COR-L47 (cell line): ENCODE measurements at regions not wholly inside any gene's neighbourhood (a gene's known extent, or its start where the extent isn't known, plus 50 kb on each side); places are given as distances from the start of the nearest gene placed in this dataset.

Experiments used
- DNase-seq: peaks from one replicate; lab custom pipeline; 2025; lab: John Stamatoyannopoulos, UW

- no peak for DNase-seq
Measured at GRCh38 chr3:156760333-156760732, 65.8 kb upstream of the LEKR1 start.

DNA sequence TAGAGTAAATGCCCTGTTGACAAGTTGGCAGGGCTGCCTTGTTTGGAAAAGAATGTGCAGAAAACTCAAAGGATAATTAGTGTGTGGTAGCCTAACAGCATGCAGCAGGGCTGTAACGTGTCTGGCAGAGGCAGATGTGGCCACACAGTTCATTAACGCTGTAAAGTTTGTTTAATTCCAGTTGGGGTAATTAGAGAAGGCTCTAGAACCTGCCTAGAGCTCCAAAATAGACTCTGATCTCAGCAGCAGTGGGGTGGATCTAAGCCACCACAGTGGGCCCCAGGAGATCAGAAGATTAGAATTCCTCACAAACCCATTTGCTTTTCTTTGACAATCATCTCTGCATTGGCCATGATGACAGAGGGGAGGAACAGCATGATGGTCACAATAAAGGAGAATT is 65.1 kb upstream of the LEKR1 start:
- DNase-seq: peak; percentile 52

GRCh38 chr3:156761713-156762451 is 64.3 kb upstream of the LEKR1 start:
- no peak for DNase-seq

DNA sequence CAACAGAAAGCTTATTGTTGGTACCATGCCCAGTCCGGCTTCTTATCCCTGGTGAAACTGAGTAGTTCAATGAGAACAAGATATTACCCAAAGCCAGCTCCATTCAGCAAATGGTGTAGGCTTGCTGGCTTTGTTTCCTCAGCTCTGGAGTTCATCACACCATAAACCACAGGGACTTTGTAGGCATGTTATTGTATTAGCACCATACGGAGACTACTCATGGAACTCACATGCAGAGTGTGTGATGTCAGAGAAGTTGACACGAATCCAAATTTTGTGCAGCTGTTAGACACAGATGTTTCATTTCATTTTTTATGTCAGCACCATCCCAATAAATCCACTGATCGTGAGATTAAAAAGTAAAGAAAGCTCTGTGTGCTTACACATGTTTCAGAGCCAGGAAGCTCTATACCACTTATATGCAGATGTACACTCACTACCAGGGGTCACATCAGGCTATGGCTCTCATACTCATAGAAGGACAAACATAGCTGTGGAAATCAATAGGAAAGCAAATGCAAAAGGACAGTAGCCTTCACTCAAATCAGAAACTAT is 63.4 kb upstream of the LEKR1 start:
- no peak for DNase-seq

- no peak for DNase-seq
Measured at GRCh38 chr3:156763386-156763785, 62.8 kb upstream of the LEKR1 start.

GRCh38 chr3:156763931-156764720 is 62.0 kb upstream of the LEKR1 start:
- DNase-seq: no peak

GRCh38 chr3:156764751-156765150 is 61.4 kb upstream of the LEKR1 start:
- DNase-seq: no peak

- no peak for DNase-seq
Measured at GRCh38 chr3:156768390-156768789, 57.8 kb upstream of the LEKR1 start.

GRCh38 chr3:156769721-156770654 is 56.2 kb upstream of the LEKR1 start:
- DNase-seq: no peak

- DNase-seq: no peak
Measured at GRCh38 chr3:156770699-156771414, 55.3 kb upstream of the LEKR1 start.

DNA sequence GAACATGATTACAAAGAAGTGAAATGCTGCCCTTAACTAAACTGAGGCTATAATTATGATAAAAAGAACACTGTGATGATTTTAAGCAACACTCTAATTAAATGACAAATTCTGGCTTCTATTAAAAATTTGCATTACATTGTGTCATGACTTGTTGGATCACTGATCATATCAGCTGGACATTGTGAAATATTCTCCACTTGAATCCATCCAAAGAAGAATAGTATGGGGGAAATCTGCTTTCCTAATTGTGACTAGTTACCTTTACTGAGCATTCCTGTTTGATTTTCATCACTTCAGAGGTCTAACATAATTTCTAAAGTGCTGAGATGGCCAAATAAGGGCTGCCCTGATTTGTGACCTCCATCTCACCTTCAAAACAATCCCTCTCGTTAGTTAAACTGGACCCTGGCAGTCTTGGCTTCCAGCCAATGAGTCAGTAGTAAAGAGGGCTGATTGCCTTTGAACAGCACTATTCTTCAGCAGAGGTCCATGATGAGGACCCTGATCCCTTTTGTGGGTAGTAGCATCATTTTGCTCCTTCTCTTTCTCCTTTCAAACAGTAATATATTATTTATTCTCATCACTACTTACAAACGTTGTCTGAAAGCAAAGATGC is 53.5 kb upstream of the LEKR1 start:
- peak; percentile 10 for DNase-seq

- DNase-seq: no peak
Measured at GRCh38 chr3:156776031-156776430, 50.1 kb upstream of the LEKR1 start.
